LNCAP (cell line): ENCODE measurements at regions not wholly inside any gene's neighbourhood (a gene's known extent, or its start where the extent isn't known, plus 50 kb on each side); places are given as distances from the start of the nearest gene placed in this dataset.

Experiments
- CTCF ChIP-seq: fragments of 450-650 bp; IDR thresholded peaks from 2 replicates; pipeline ENCODE4 v1.5.1; 2017; ENCODE audit warnings: mild to moderate bottlenecking

GRCh38 chr5:38752012-38752536 is 93.7 kb upstream of the OSMR start:
- TF ChIP-seq CTCF = no peak

- TF ChIP-seq CTCF = no peak
Measured at GRCh38 chr5:38752622-38753021, 93.2 kb upstream of the OSMR start.

- no peak for TF ChIP-seq CTCF
Measured at GRCh38 chr5:38753141-38753540, 92.7 kb upstream of the OSMR start.

GRCh38 chr5:38753776-38754175 is 92.0 kb upstream of the OSMR start:
- no peak for TF ChIP-seq CTCF

GRCh38 chr5:38755181-38755580 is 90.6 kb upstream of the OSMR start:
- no peak for TF ChIP-seq CTCF

- TF ChIP-seq CTCF = no peak
Measured at GRCh38 chr5:38756068-38756467, 89.7 kb upstream of the OSMR start.

- no peak for TF ChIP-seq CTCF
Measured at GRCh38 chr5:38757451-38758245, 88.2 kb upstream of the OSMR start.
